AG04450 (cell line): ENCODE measurements at regions not wholly inside any gene's neighbourhood (a gene's known extent, or its start where the extent isn't known, plus 50 kb on each side); places are given as distances from the start of the nearest gene placed in this dataset.

Source experiments
- CTCF ChIA-PET: fragments of 300-600, 350-600 bp; formaldehyde crosslinking; extraction: SDS; loops from one replicate; lab custom pipeline; 2022; ENCODE audit warnings: antibody characterized with exemption, inconsistent platforms; lab: Charles Lee
- POLR2A ChIA-PET: fragments of 350-600 bp; formaldehyde crosslinking; extraction: SDS; loops from one replicate; lab custom pipeline; 2021; ENCODE audit warnings: antibody characterized with exemption, inconsistent platforms; lab: Yijun Ruan, JAX
- DNase-seq: peaks from one replicate; pipeline ENCODE4 v3.0.0-alpha.2; 2011; ENCODE audit warnings: low read depth, low spot score
- H3K27ac ChIP-seq: one replicate; pipeline ENCODE4 v1.5.1; 2012; ENCODE audit warnings: low read depth, low read length, control low read depth
- H3K27me3 ChIP-seq: one replicate; pipeline ENCODE4 v1.6.0; 2012; ENCODE audit warnings: low read length; ENCODE audit not compliant: control insufficient read depth, insufficient read depth
- H3K4me3 ChIP-seq: 2 replicates; pipeline ENCODE4 v1.5.1; 2011; ENCODE audit warnings: mild to moderate bottlenecking, low read depth, low read length, control low read depth
- H3K9me3 ChIP-seq: 2 replicates; pipeline ENCODE4 v1.5.1; 2012; ENCODE audit warnings: low read length; ENCODE audit not compliant: control insufficient read depth, insufficient read depth
- CTCF ChIP-seq: IDR thresholded peaks from 2 replicates; pipeline ENCODE4 v1.5.1; 2011; ENCODE audit warnings: low read depth, low read length, control low read depth, inconsistent platforms

DNA sequence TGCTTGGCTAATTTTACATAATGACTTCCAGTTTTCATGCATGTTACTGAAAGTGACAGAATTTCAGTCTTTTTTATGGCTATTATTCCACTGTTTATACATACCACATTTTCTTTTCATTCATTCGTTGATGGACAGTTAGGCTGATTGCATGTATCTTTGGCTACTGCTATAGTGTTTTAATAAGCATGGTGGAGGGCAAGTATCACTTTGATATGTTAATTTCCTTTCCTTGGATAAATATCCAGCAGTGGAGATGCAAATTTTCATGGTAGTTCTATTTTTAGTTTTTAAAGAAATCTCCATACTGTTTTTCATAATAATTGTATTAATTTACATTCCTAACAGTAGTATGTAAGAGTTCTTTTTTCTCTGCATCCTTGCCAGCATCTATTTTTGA is 297.9 kb downstream of the PRR16 start:
- ChIA-PET CTCF (no interaction called here), POLR2A (no interaction called here)
- Histone ChIP-seq H3K9me3 (no peaks in the 10 kb centered on the region), H3K27me3 (no peaks in the 10 kb centered on the region), H3K27ac (no peak overlapping the region), H3K4me3 (no peak overlapping the region)
- no peak for DNase-seq
- TF ChIP-seq CTCF: no peak

DNA sequence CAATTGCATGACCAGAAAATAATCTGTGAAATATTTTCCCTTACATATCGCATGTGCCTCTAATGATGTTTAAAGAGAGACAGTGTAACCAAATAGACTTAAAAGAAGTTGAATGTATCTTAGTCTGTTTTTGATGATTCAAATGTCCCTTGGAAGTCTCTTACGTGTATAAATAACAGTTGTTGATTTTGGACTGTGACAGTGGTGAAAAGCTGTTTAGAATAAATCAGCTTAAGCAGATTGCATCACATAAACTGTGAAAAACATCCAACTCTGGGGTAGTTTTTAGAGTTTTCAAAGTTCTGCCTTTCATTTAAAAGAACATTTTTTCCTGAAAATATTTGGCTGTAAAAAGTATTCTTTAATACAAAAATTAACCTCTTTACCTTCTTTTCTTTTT is 301.1 kb downstream of the PRR16 start:
- H3K27ac ChIP-seq: no peak overlapping the region
- ChIA-PET CTCF (no interaction called here), POLR2A (no interaction called here)
- H3K4me3 ChIP-seq: no peak overlapping the region
- no peak for DNase-seq
- no peak for TF ChIP-seq CTCF
- no peaks in the 10 kb centered on the region for H3K27me3 ChIP-seq
- H3K9me3 ChIP-seq: no peaks in the 10 kb centered on the region

GRCh38 chr5:120767178-120767820 is 303.2 kb downstream of the PRR16 start:
- CTCF ChIA-PET: no interaction called here
- Histone ChIP-seq H3K27me3 (no peaks in the 10 kb centered on the region), H3K4me3 (no peak overlapping the region), H3K9me3 (no peaks in the 10 kb centered on the region), H3K27ac (no peak overlapping the region)
- POLR2A ChIA-PET: no interaction called here
- TF ChIP-seq CTCF: no peak
- DNase-seq: peak; percentile 4

- DNase-seq: no peak
- POLR2A ChIA-PET: no interaction called here
- H3K27ac ChIP-seq: no peak overlapping the region
- TF ChIP-seq CTCF: no peak
- no peaks in the 10 kb centered on the region for H3K9me3 ChIP-seq
- H3K4me3 ChIP-seq: no peak overlapping the region
- CTCF ChIA-PET: no interaction called here
- no peaks in the 10 kb centered on the region for H3K27me3 ChIP-seq
Observed at GRCh38 chr5:120769312-120769872, 305.3 kb downstream of the PRR16 start.

GRCh38 chr5:120771202-120771601 is 307.1 kb downstream of the PRR16 start:
- ChIA-PET POLR2A (no interaction called here), CTCF (interaction anchor here (0.9 kb wide), 1 partner anchor 13 kb away, joined by 3 read pairs; no protein-coding TSS in a partner anchor)
- Histone ChIP-seq H3K27ac (no peak overlapping the region), H3K9me3 (no peaks in the 10 kb centered on the region), H3K4me3 (no peak overlapping the region), H3K27me3 (no peaks in the 10 kb centered on the region)
- DNase-seq: no peak
- TF ChIP-seq CTCF: no peak
